VCaP (cell line): ENCODE measurements at regions not wholly inside any gene's neighbourhood (a gene's known extent, or its start where the extent isn't known, plus 50 kb on each side); places are given as distances from the start of the nearest gene placed in this dataset.

ENCODE experiments used
- H3K27ac ChIP-seq: fragments of 450-650 bp; 2 replicates; pipeline ENCODE4 v1.5.1; 2017
- TF ChIP-seq, protein P1 (sequence below): fragments of 450-650 bp; conservative IDR thresholded peaks from 2 replicates; pipeline ENCODE4 v1.5.1; 2017; ENCODE audit warnings: mild to moderate bottlenecking, moderate library complexity

DNA sequence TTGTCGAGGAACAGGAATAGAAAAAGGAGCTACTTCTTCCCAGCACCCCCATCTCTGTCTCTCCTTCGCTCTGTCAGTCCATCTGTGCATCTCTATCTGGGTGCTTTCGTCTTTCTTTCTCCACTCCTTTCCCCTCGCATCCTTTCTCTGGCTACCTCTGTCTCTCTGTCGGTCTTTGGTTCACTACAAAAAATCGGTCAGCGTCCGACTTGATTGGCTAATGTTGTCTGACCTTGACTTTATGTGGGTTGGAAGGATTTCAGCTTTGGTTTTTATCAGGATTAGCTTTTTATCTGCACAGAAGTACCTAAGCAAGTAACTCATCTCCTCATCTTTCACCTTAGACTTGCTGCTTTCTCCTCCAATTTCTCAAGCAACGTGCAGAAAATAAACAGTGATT, 575.2 kb upstream of the ZNF462 start:
- H3K27ac ChIP-seq = no peak overlapping the region
- TF ChIP-seq, protein P1, sequence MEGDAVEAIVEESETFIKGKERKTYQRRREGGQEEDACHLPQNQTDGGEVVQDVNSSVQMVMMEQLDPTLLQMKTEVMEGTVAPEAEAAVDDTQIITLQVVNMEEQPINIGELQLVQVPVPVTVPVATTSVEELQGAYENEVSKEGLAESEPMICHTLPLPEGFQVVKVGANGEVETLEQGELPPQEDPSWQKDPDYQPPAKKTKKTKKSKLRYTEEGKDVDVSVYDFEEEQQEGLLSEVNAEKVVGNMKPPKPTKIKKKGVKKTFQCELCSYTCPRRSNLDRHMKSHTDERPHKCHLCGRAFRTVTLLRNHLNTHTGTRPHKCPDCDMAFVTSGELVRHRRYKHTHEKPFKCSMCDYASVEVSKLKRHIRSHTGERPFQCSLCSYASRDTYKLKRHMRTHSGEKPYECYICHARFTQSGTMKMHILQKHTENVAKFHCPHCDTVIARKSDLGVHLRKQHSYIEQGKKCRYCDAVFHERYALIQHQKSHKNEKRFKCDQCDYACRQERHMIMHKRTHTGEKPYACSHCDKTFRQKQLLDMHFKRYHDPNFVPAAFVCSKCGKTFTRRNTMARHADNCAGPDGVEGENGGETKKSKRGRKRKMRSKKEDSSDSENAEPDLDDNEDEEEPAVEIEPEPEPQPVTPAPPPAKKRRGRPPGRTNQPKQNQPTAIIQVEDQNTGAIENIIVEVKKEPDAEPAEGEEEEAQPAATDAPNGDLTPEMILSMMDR = no peak

DNA sequence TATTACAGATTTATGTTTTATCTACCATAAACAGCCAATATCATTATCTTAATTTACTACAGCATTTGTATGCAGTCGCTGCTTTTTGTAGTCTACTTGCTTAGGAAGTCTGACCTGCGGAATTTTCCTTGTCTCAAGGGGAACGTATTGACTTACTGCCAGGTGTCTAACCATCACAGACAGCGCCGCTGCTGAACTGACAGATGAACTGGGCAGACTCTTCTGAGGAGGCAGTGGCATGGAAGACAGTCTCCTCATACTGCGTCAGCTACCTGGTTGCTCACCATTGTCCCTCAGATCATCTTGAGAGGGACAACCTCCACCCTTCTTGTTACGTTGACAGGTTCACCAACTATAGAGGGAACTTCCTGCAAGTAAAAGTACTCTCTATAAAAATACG, 574.3 kb upstream of the ZNF462 start:
- TF ChIP-seq, protein P1 = no peak
- no peak overlapping the region for H3K27ac ChIP-seq

DNA sequence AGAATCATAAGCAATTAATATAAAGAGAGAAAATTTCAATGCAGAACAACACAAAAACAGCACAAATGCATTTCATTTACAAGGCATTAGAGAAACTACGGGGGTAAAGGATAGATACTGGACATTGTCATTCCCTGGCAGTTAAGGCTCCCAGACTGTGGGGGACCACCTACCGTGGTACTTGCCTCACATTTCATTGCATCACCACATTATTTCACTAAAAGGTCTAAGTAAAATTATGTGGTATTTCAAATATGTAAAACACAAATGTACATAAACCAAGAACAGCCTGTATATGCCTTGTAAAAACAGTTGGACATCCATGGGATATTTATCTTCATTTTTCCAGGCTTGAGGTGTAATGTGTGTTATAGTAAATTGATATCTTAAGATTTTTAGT, 571.2 kb upstream of the ZNF462 start:
- no peak overlapping the region for H3K27ac ChIP-seq
- TF ChIP-seq, protein P1 = no peak

DNA sequence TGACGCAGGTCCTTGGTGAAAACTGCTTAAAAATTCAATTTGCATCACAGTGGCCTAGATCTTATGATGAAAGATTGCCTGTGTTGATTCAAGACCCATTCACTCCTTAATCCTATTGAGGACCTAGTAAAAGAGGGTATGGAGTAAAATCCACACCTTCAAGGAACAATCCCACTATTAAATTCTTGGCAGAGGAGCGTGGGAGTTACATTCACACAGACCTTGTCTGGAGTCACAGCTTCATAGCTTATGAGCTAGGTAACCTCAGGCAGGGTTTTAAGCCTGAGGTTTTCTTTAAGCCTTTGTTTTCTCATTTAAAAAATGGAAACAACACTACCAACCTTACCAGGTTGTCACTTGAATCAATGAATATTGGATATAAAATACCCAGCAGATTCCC, 566.5 kb upstream of the ZNF462 start:
- H3K27ac ChIP-seq = no peak overlapping the region
- TF ChIP-seq, protein P1 = no peak

DNA sequence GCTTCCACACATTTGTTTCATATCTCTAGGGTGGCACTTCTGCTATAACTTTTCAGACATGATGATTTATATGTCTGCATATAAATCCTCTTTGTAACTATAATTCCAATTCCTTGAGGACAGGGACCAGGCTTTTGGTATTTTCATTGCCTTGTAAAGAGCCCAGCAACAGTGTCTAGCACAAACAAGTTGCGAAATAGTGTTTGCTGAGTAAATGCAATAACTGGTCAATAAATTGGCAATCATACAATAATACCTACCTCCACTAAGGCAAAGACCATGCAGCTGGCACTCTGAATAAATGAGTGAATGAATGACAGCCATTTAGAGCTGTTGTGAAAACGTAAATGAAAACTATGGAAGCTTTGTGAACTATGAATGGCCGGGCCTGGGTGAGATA, 564.0 kb upstream of the ZNF462 start:
- no peak overlapping the region for H3K27ac ChIP-seq
- TF ChIP-seq, protein P1 = no peak

DNA sequence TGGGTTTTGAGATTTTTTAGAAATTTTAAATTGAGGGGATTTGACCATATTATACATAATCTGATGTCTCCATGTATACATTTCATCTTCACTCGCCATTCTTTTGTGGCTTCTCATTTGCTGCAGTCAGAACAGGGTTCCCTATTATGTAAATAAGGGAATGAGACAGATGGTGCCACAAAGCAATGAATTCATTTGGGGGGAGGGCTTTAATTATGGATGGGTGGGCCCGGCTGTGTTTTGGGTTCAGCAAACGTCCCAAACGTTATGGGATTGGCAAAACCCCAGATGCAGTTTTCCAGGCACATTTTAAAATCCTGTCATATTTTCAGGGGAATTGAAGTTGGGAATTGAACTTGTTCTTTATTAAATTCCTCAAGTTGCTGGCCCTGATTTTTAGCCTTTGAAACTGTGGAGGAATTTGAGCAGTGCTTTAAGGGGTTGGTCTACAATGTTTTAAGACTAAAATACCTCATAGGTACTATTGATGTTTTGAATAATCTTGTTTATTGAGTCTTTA, 558.5 kb upstream of the ZNF462 start:
- no peak overlapping the region for H3K27ac ChIP-seq
- TF ChIP-seq, protein P1 = no peak

DNA sequence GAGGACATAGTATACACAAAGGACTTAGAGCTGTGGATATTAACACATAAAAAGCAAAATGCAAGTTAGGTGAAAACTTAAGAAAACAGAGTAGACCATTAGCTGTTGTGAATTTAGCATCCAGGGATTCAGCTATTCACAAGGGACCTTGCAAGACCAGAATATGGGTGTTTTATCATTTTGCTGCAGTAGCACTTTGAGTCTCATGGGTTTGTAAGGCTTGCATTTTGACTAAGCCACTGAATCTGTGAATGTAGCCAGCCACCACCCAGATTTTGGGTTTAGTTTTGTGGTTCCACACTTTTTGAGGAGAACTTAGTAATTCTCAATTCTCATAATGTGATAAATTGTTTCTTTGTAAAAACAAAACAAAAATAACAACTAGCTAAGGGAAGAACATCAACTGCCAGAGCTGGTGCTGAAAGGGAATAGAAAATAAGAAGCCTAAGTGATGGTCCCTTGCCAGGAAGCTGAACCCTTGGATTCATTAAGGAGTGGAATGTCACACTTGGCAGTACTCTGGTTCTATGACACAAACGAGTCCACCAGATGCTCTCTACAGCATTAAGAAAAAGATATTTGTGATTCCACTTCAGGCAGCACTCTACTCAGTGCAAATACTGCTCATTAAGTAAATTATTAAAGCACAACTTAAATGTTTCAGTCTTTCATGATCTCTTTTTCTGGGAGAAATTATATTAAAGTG, 557.4 kb upstream of the ZNF462 start:
- TF ChIP-seq, protein P1 = no peak
- H3K27ac ChIP-seq = no peak overlapping the region
